SK-N-SH (cell line): ENCODE measurements at regions not wholly inside any gene's neighbourhood (a gene's known extent, or its start where the extent isn't known, plus 50 kb on each side); places are given as distances from the start of the nearest gene placed in this dataset.

Experiments used
- FOSL2 ChIP-seq: IDR thresholded peaks from 2 replicates; pipeline ENCODE4 v1.4.0; 2012; ENCODE audit warnings: low read depth, mild to moderate bottlenecking, moderate library complexity, borderline replicate concordance
- JUND ChIP-seq: IDR thresholded peaks from 2 replicates; pipeline ENCODE4 v1.4.0; 2012
- NFIC ChIP-seq: IDR thresholded peaks from 2 replicates; pipeline ENCODE4 v1.4.0; 2012; ENCODE audit warnings: borderline replicate concordance
- SMC3 ChIP-seq: IDR thresholded peaks from 2 replicates; pipeline ENCODE4 v1.6.1; 2012; ENCODE audit warnings: low read depth, low read length, improper control_type of control experiment
- YY1 ChIP-seq: IDR thresholded peaks from 2 replicates; pipeline ENCODE4 v1.4.0; 2012; ENCODE audit warnings: low read depth, mild to moderate bottlenecking
- TF ChIP-seq, protein P1 (sequence below): fragments of 200-600 bp; sonication (generic); IDR thresholded peaks from 2 replicates; pipeline ENCODE4 v1.6.1; 2017; ENCODE audit warnings: antibody characterized with exemption, mild to moderate bottlenecking, moderate library complexity

DNA sequence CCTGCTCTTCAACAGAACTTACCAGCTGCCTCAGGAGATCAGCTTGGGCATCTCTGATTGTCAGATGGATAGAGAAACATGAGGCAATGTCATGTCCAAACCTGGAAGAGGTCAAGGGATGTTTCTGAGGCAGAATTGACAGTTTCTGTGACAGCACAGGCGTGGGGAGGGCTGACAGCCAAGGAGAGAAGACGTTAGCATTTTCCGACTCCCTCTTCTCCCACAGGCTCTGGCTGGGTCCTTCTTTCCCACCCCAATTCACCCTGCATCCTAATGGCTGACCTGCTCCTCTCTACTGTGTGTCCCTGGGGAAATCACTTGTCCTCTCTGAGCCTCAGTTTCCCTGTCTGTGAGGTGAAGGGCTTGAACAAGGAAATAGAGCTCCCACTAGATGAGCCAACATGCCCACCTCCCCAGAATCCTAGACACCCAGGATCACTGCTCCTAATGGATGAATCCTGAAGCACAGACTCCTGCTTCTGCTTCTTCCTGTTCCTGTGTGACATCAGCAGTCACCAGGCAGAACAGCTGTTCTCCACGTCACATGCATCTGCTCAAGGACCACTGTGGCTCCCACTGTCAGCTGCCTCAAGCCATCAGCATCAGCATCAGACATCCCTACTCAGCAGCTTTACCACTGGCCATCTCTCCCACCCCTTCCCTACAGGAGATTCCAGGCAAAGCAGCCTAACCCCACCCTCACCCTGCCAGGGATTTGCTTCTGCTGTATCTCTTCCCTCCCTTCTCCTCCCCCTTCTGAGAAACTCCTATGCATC, 408.0 kb downstream of the MATN1 start:
- TF ChIP-seq, protein P1, sequence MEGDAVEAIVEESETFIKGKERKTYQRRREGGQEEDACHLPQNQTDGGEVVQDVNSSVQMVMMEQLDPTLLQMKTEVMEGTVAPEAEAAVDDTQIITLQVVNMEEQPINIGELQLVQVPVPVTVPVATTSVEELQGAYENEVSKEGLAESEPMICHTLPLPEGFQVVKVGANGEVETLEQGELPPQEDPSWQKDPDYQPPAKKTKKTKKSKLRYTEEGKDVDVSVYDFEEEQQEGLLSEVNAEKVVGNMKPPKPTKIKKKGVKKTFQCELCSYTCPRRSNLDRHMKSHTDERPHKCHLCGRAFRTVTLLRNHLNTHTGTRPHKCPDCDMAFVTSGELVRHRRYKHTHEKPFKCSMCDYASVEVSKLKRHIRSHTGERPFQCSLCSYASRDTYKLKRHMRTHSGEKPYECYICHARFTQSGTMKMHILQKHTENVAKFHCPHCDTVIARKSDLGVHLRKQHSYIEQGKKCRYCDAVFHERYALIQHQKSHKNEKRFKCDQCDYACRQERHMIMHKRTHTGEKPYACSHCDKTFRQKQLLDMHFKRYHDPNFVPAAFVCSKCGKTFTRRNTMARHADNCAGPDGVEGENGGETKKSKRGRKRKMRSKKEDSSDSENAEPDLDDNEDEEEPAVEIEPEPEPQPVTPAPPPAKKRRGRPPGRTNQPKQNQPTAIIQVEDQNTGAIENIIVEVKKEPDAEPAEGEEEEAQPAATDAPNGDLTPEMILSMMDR: no peak
- TF ChIP-seq NFIC: no peak
- no peak for TF ChIP-seq SMC3
- no peak for TF ChIP-seq YY1
- no peak for TF ChIP-seq FOSL2
- TF ChIP-seq JUND: no peak
